ENCODE measurements at regions not wholly inside any gene's neighbourhood (a gene's known extent, or its start where the extent isn't known, plus 50 kb on each side); places are given as distances from the start of the nearest gene placed in this dataset.

- TF ChIP-seq YY1 (IDR thresholded peaks at IDR 0.05; ENCODE audit: low read depth) (no peak), CREB1 (IDR thresholded peaks at IDR 0.05; ENCODE audit: low read depth) (no peak), TAF1 (IDR thresholded peaks at IDR 0.05; ENCODE audit: low read depth) (no peak), TCF12 (IDR thresholded peaks at IDR 0.05; ENCODE audit: low read depth) (no peak), NFIC (IDR thresholded peaks at IDR 0.05) (no peak), EGR1 (IDR thresholded peaks at IDR 0.05) (no peak)
These were observed 344.0 kb downstream of the BCL11B start for GRCh38 chr14:98927986-98928385.

GRCh38 chr14:98928418-98928817, 343.6 kb downstream of the BCL11B start:
- TF ChIP-seq EP300 (IDR thresholded peaks at IDR 0.05; ENCODE audit: borderline replicate concordance) (no peak), TEAD4 (IDR thresholded peaks at IDR 0.05) (no peak)
- TF ChIP-seq, protein P1, sequence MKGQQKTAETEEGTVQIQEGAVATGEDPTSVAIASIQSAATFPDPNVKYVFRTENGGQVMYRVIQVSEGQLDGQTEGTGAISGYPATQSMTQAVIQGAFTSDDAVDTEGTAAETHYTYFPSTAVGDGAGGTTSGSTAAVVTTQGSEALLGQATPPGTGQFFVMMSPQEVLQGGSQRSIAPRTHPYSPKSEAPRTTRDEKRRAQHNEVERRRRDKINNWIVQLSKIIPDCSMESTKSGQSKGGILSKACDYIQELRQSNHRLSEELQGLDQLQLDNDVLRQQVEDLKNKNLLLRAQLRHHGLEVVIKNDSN (IDR thresholded peaks at IDR 0.05), result no peak

DNA sequence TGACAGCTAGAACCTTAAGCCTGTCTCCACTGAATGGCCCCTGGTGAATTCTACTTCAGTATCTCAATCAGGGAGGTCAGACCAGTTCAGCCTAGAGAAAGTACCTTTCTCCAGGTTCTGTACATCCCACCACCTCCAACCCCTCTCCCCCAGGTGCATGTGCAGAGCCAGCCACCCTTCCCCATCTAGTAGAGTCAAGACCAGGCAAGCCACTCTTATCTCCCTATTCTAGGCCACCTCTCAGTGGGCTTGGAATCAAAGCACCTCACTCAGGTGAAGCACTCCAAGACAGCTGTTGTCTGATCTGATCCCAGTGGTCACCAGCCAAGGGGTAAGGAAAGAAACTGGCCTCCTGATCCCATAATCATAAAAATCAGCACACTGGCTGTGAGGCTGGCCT, 340.9 kb downstream of the BCL11B start:
- no peak for TF ChIP-seq MAX (IDR thresholded peaks at IDR 0.05)

GRCh38 chr14:98931911-98932310, 340.1 kb downstream of the BCL11B start:
- TF ChIP-seq TAF1 (IDR thresholded peaks at IDR 0.05; ENCODE audit: low read depth), result no peak
- TF ChIP-seq, protein P2, sequence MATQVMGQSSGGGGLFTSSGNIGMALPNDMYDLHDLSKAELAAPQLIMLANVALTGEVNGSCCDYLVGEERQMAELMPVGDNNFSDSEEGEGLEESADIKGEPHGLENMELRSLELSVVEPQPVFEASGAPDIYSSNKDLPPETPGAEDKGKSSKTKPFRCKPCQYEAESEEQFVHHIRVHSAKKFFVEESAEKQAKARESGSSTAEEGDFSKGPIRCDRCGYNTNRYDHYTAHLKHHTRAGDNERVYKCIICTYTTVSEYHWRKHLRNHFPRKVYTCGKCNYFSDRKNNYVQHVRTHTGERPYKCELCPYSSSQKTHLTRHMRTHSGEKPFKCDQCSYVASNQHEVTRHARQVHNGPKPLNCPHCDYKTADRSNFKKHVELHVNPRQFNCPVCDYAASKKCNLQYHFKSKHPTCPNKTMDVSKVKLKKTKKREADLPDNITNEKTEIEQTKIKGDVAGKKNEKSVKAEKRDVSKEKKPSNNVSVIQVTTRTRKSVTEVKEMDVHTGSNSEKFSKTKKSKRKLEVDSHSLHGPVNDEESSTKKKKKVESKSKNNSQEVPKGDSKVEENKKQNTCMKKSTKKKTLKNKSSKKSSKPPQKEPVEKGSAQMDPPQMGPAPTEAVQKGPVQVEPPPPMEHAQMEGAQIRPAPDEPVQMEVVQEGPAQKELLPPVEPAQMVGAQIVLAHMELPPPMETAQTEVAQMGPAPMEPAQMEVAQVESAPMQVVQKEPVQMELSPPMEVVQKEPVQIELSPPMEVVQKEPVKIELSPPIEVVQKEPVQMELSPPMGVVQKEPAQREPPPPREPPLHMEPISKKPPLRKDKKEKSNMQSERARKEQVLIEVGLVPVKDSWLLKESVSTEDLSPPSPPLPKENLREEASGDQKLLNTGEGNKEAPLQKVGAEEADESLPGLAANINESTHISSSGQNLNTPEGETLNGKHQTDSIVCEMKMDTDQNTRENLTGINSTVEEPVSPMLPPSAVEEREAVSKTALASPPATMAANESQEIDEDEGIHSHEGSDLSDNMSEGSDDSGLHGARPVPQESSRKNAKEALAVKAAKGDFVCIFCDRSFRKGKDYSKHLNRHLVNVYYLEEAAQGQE (IDR thresholded peaks at IDR 0.05; ENCODE audit: low read depth), result no peak
- no peak for TF ChIP-seq FOXM1 (IDR thresholded peaks at IDR 0.05; ENCODE audit: borderline replicate concordance, low read depth)
- TF ChIP-seq CEBPB (IDR thresholded peaks at IDR 0.05), result no peak
- TF ChIP-seq EGR1 (IDR thresholded peaks at IDR 0.05), result no peak
- TF ChIP-seq TCF12 (IDR thresholded peaks at IDR 0.05; ENCODE audit: low read depth), result no peak
- no peak for TF ChIP-seq RAD21 (IDR thresholded peaks at IDR 0.05; ENCODE audit: low read depth)
- no peak for TF ChIP-seq ZBTB7A (IDR thresholded peaks at IDR 0.05; ENCODE audit: low read depth)
- TF ChIP-seq NFIC (IDR thresholded peaks at IDR 0.05), result no peak
- no peak for TF ChIP-seq YY1 (IDR thresholded peaks at IDR 0.05; ENCODE audit: low read depth)
- no peak for TF ChIP-seq EP300 (IDR thresholded peaks at IDR 0.05; ENCODE audit: borderline replicate concordance)
- TF ChIP-seq MAX (IDR thresholded peaks at IDR 0.05), result no peak
- TF ChIP-seq, protein P1 (IDR thresholded peaks at IDR 0.05), result no peak
- no peak for TF ChIP-seq TEAD4 (IDR thresholded peaks at IDR 0.05)
- TF ChIP-seq CREB1 (IDR thresholded peaks at IDR 0.05; ENCODE audit: low read depth), result no peak

- no peak for TF ChIP-seq CREB1 (IDR thresholded peaks at IDR 0.05; ENCODE audit: low read depth)
- TF ChIP-seq RAD21 (IDR thresholded peaks at IDR 0.05; ENCODE audit: low read depth), result no peak
- no peak for TF ChIP-seq ZBTB7A (IDR thresholded peaks at IDR 0.05; ENCODE audit: low read depth)
- TF ChIP-seq TCF12 (IDR thresholded peaks at IDR 0.05; ENCODE audit: low read depth), result no peak
- no peak for TF ChIP-seq EP300 (IDR thresholded peaks at IDR 0.05; ENCODE audit: borderline replicate concordance)
- TF ChIP-seq MAX (IDR thresholded peaks at IDR 0.05), result no peak
- TF ChIP-seq TEAD4 (IDR thresholded peaks at IDR 0.05), result no peak
- TF ChIP-seq TAF1 (IDR thresholded peaks at IDR 0.05; ENCODE audit: low read depth), result no peak
- no peak for TF ChIP-seq FOXM1 (IDR thresholded peaks at IDR 0.05; ENCODE audit: borderline replicate concordance, low read depth)
These were observed 339.3 kb downstream of the BCL11B start for GRCh38 chr14:98932431-98933325.

GRCh38 chr14:98935921-98936320, 336.1 kb downstream of the BCL11B start:
- TF ChIP-seq, protein P1 (IDR thresholded peaks at IDR 0.05), result no peak
- TF ChIP-seq FOXM1 (IDR thresholded peaks at IDR 0.05; ENCODE audit: borderline replicate concordance, low read depth), result no peak
- no peak for TF ChIP-seq EP300 (IDR thresholded peaks at IDR 0.05; ENCODE audit: borderline replicate concordance)

DNA sequence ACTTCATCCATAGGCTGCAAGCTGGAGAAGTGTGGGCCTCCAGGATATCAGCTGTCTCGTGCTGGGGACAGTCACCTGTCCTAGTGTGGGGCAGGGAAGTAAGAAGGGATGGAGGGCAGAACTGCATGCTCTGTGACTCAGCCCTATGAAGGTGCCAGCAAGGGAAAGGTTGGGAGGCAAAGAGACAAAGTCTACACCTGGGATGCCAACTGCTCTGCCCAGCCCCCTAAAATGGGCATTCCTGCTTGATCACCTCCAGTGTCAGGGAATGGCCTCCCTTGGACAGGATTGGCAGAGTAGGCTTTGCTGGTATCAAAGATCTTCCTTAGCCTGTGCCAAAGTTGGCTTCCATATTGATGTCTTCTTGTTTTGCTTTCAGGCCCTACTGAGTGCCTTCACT, 335.0 kb downstream of the BCL11B start:
- TF ChIP-seq MAX (IDR thresholded peaks at IDR 0.05) (no peak), TEAD4 (IDR thresholded peaks at IDR 0.05) (no peak), EP300 (IDR thresholded peaks at IDR 0.05; ENCODE audit: borderline replicate concordance) (no peak), CEBPB (IDR thresholded peaks at IDR 0.05) (no peak), ZBTB7A (IDR thresholded peaks at IDR 0.05; ENCODE audit: low read depth) (no peak), EGR1 (IDR thresholded peaks at IDR 0.05) (no peak), RAD21 (IDR thresholded peaks at IDR 0.05; ENCODE audit: low read depth) (no peak), TCF12 (IDR thresholded peaks at IDR 0.05; ENCODE audit: low read depth) (no peak), NFIC (IDR thresholded peaks at IDR 0.05) (no peak), FOXM1 (IDR thresholded peaks at IDR 0.05; ENCODE audit: borderline replicate concordance, low read depth) (no peak), YY1 (IDR thresholded peaks at IDR 0.05; ENCODE audit: low read depth) (no peak), TAF1 (IDR thresholded peaks at IDR 0.05; ENCODE audit: low read depth) (no peak), CREB1 (IDR thresholded peaks at IDR 0.05; ENCODE audit: low read depth) (no peak)
- TF ChIP-seq, protein P2 (IDR thresholded peaks at IDR 0.05; ENCODE audit: low read depth), result no peak
- TF ChIP-seq, protein P1 (IDR thresholded peaks at IDR 0.05), result no peak
